ENCODE measurements at regions not wholly inside any gene's neighbourhood (a gene's known extent, or its start where the extent isn't known, plus 50 kb on each side); places are given as distances from the start of the nearest gene placed in this dataset.

DNA sequence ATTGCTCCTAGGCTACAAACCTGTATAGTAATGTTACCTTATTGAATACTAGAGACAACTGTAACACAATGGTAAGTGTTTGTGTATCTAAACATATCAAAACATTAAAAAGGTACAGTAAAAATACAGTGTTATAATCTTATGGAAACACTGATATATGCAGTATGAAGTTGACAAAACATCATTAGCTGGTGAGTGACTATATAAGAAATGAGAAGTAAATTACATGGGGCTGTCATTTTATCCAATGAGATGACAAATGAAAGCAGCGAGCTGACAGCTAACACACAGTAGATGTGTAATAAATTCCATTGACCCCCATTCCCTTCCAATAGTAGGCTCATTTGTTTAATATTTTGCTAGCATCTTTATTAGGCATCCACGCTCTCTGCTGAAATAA is 198.1 kb upstream of the GHITM start:
- TF ChIP-seq ESRRA (IDR thresholded peaks at IDR 0.05; ENCODE audit: borderline replicate concordance, low read length) (no peak), CEBPB (IDR thresholded peaks at IDR 0.05) (no peak), MAX (IDR thresholded peaks at IDR 0.05) (no peak), POLR2A (IDR thresholded peaks at IDR 0.05; ENCODE audit: low read length) (no peak), GATA3 (IDR thresholded peaks at IDR 0.05; ENCODE audit: borderline replicate concordance) (no peak)

Measured in A549 (cell line).